Erythroblast (primary cell): ENCODE measurements at regions not wholly inside any gene's neighbourhood (a gene's known extent, or its start where the extent isn't known, plus 50 kb on each side); places are given as distances from the start of the nearest gene placed in this dataset.
A peak's percentile ranks its signal among the peaks of the same experiment; 100 is the strongest.

Source experiments
- DNase-seq, 2 experiments: peaks; one replicate each; lab custom pipeline; 2025; lab: John Stamatoyannopoulos, UW
- GATA1 ChIP-seq: IDR thresholded peaks from 2 replicates; pipeline ENCODE4 v1.6.1; 2011; ENCODE audit warnings: low read depth, mild to moderate bottlenecking, control low read depth, low read length, moderate library complexity
- POLR2A ChIP-seq: IDR thresholded peaks from 2 replicates; pipeline ENCODE4 v1.6.1; 2011; ENCODE audit warnings: mild to moderate bottlenecking, low read length

GRCh38 chr12:5138256-5138655 lies 94.6 kb downstream of the KCNA5 start:
- no peak for TF ChIP-seq POLR2A
- DNase-seq, result no peak

DNA sequence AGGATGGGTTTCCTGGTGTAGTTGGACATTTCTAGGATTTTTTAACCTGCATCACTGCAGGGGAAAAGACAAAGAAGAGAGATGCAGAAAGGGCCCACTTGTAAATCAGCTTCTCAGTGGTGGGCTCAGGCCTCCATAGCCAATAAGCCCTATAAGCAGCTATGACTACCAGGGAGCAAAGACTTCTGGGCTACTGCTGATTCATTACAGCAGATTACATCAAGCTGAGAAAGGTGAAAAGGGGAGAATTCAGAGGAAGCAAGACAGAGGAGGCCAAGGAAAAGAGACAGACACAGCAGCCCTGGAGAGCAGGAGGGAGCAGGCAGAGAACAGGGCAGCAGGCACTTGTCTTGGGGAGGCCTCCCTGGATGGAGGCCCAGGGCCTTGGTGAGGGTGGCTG lies 95.2 kb downstream of the KCNA5 start:
- TF ChIP-seq POLR2A (no peak), GATA1 (no peak)
- DNase-seq, result no peak

- DNase-seq, result no peak
Observed at GRCh38 chr12:5139751-5140150, 96.1 kb downstream of the KCNA5 start.

DNA sequence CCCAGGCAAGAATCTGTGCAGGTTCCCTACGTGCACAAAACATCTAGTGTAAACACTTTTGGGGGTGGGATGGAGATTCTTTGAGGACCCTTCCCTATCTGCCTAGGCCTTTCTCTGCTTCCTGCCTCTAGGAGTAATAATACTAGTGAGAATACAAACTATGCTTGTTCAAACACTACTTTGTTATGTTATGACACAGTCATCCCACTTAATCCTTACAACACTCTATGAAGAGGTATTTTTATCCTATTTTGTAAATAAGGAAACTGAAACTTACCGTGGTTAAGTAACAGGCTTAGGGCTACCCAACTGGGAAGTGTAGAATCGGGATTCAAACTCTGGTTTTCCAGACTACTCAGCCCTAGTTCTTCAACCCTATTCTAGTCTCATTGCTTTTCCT lies 96.5 kb downstream of the KCNA5 start:
- TF ChIP-seq GATA1 (no peak), POLR2A (no peak)

More at GRCh38 chr12:5139751-5140150, 96.1 kb downstream of the KCNA5 start:
- TF ChIP-seq POLR2A, result no peak
- no peak for TF ChIP-seq GATA1

DNA sequence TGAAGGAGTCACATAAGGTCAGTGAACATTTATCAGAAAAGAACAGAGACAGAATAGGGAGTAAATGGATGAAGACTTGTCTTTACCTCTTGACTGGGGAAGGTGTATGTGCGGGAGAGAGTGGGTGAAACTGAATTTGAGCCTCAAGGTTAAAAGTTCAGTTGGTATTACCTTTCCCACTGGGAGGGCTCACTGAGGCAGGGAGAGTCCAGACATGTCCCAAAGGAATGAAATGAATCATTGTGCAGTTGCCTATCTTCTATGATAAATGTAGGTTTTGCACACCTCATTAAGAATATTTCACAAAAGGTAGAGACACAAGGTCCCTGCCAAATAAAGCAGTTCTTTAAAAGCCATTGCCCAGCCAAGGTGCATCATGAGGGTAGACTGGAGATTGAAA lies 105.2 kb downstream of the KCNA5 start:
- no peak for DNase-seq
- TF ChIP-seq GATA1 (no peak), POLR2A (no peak)

More for the DNA sequence above, 96.5 kb downstream of the KCNA5 start:
- no peak for DNase-seq

DNA sequence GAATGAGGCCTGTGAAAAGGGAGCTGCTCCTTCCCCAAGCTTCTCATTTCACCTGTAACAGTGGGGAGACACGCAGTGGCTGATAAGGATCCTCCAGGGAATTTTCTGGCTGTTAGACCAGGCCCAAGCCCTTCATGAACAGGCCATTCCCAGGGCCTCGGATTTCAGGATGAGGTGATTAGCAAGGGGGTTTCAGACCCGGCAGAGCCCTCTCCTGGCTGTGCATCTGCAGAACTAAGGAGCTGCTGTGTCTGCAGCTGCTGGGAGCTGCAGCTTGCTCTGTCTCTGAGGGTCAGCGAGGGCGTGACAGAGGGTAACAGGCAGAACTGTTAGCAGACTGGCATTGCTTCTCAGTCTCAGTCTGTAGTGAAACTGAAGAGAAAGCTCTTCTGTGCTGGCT lies 110.4 kb downstream of the KCNA5 start:
- DNase-seq, result no peak
- no peak for TF ChIP-seq GATA1
- TF ChIP-seq POLR2A, result no peak

DNA sequence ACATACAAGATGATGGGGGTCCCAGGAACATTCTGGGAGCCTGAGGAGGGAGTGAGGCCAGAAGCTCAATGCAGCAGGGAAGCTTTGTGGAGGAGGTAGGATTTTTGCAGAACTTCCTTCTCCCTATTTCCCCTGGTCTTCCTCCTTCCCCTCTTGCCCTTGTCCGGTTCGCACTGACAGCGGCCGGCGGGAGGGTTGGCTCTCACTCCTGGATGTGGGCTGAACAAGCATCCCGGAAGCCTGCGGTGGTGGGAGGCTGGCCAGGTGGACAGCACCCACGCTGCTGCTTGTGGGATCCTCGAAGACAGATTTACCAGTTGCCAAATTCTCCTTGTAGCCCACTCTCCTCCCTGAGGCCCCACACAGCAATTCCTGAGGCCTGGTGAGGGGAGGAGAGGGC lies 112.2 kb downstream of the KCNA5 start:
- DNase-seq, result no peak

GRCh38 chr12:5160827-5161226 lies 117.1 kb downstream of the KCNA5 start:
- TF ChIP-seq GATA1 (no peak), POLR2A (no peak)
- DNase-seq, result no peak

More for the DNA sequence above, 112.2 kb downstream of the KCNA5 start:
- TF ChIP-seq POLR2A (no peak), GATA1 (no peak)

GRCh38 chr12:5163661-5164060 lies 120.0 kb downstream of the KCNA5 start:
- DNase-seq, result no peak

DNA sequence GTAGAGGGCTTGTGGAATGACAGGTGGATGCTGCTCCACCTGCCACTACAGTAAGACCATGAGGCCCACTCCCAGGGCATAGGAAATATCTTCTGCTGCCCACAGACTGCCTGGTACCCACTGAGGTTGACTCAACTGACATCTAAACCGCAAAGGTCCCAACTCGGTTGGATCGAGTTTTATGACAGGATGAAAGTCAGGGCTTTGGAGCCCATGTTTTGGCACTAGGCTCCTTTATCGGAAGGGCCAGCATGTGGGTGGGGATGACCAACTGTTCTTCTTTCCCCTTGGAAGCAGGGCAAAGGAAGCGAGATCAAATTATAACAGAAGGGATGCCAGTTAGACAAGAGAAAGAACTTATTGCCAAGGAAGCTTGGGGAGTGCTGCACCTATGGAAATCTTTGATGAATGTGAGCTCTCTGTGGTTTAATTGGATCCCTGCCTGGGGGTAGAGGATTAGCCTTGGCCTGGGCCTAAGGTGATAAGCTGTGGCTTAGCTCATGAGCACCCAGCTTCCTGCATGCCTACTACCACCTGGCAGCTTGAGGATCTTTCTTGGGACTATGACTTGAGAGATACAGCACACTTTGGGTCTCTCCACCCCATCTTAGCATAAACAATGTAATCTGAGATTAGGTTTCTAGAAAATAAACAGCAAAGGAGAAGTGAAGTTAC lies 121.8 kb downstream of the KCNA5 start:
- no peak for DNase-seq
- TF ChIP-seq GATA1, result no peak
- no peak for TF ChIP-seq POLR2A

More at GRCh38 chr12:5163661-5164060, 120.0 kb downstream of the KCNA5 start:
- TF ChIP-seq GATA1, result no peak
- no peak for TF ChIP-seq POLR2A

GRCh38 chr12:5166976-5167375 lies 123.3 kb downstream of the KCNA5 start:
- no peak for DNase-seq

DNA sequence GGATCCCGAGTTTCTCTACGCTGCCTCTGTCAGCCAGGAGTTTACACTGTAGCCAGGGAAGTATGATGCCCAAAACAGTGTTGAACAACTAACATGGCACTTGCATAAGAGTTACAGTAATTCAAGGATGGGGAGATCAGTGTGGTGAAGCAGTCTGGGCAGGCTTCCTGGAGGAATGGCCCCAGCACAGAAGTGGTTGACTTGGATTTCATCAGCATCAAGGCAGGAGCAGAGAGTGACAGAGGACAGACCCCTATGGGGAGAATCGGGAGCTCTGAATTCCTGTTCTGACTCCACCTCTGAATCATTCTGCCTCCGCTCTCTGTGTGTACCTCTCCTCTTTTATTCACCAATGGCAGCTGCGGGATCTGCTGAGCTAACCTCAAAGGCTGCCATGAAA lies 124.5 kb downstream of the KCNA5 start:
- TF ChIP-seq GATA1 (no peak), POLR2A (no peak)
- DNase-seq, result no peak

More at GRCh38 chr12:5166976-5167375, 123.3 kb downstream of the KCNA5 start:
- TF ChIP-seq GATA1 (no peak), POLR2A (no peak)

DNA sequence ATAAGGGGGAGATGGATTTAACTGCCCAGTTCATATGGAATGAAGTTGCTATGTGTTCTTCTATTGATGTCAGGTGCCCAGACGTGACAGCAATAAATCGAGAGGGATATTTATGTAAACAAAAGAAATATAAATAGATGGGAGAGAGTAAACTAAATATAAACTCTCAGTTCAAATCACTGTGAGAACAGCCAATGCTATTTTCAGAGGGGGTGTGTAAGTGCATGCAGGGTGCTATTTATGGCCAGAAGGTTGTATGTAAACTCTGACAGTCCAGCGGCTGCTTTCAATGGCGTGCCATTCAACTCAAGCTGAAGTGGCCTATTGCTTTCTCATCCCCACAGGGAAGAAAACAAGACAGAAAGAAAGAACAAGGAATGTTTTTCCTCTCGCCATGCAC lies 127.2 kb downstream of the KCNA5 start:
- no peak for DNase-seq
- TF ChIP-seq POLR2A, result no peak
- TF ChIP-seq GATA1, result no peak

- peak; percentile 2 to 47 for DNase-seq
- TF ChIP-seq GATA1, result no peak
- TF ChIP-seq POLR2A, result no peak
Observed at GRCh38 chr12:5171701-5172100, 128.0 kb downstream of the KCNA5 start.

- no peak for DNase-seq
- TF ChIP-seq POLR2A (no peak), GATA1 (no peak)
Observed at GRCh38 chr12:5172886-5173285, 129.2 kb downstream of the KCNA5 start.
